Umbilical cord (tissue), 1 donor: ENCODE measurements at regions not wholly inside any gene's neighbourhood (a gene's known extent, or its start where the extent isn't known, plus 50 kb on each side); places are given as distances from the start of the nearest gene placed in this dataset.
A peak's percentile ranks its signal among the peaks of the same experiment; 100 is the strongest.

Experiments used
- DNase-seq: peaks from one replicate; pipeline ENCODE4 v3.0.0-alpha.2; 2015; ENCODE audit warnings: low spot score

- no peak for DNase-seq
Observed at GRCh38 chr5:168062239-168062638, 229.2 kb upstream of the WWC1 start.

GRCh38 chr5:168064457-168064856 is 227.0 kb upstream of the WWC1 start:
- no peak for DNase-seq

GRCh38 chr5:168064933-168065622 is 226.4 kb upstream of the WWC1 start:
- no peak for DNase-seq

- DNase-seq = peak; percentile 43
Observed at GRCh38 chr5:168066536-168067208, 224.8 kb upstream of the WWC1 start.

- DNase-seq = no peak
Observed at GRCh38 chr5:168070761-168071160, 220.7 kb upstream of the WWC1 start.

- no peak for DNase-seq
Observed at GRCh38 chr5:168072665-168073064, 218.8 kb upstream of the WWC1 start.

GRCh38 chr5:168073311-168073710 is 218.1 kb upstream of the WWC1 start:
- no peak for DNase-seq

GRCh38 chr5:168073991-168074800 is 217.2 kb upstream of the WWC1 start:
- peak; percentile 52 for DNase-seq

- DNase-seq = peak; percentile 78
Observed at GRCh38 chr5:168075387-168075786, 216.1 kb upstream of the WWC1 start.

- DNase-seq = no peak
Observed at GRCh38 chr5:168076561-168076991, 214.9 kb upstream of the WWC1 start.

GRCh38 chr5:168085261-168086031 is 206.0 kb upstream of the WWC1 start:
- DNase-seq = peak; percentile 68

- DNase-seq = peak; percentile 90
Observed at GRCh38 chr5:168086104-168086610, 205.3 kb upstream of the WWC1 start.

- no peak for DNase-seq
Observed at GRCh38 chr5:168086746-168087145, 204.7 kb upstream of the WWC1 start.

GRCh38 chr5:168088410-168089173 is 202.9 kb upstream of the WWC1 start:
- peak; percentile 56 for DNase-seq

GRCh38 chr5:168089201-168089887 is 202.1 kb upstream of the WWC1 start:
- DNase-seq = no peak

- DNase-seq = no peak
Observed at GRCh38 chr5:168092209-168093185, 198.9 kb upstream of the WWC1 start.

- peak; percentile 33 for DNase-seq
Observed at GRCh38 chr5:168093200-168093910, 198.1 kb upstream of the WWC1 start.

- no peak for DNase-seq
Observed at GRCh38 chr5:168096525-168096924, 194.9 kb upstream of the WWC1 start.
